ENCODE measurements at regions not wholly inside any gene's neighbourhood (a gene's known extent, or its start where the extent isn't known, plus 50 kb on each side); places are given as distances from the start of the nearest gene placed in this dataset.
A peak's percentile ranks its signal among the peaks of the same experiment; 100 is the strongest.
"Not testable (repeated sequence)": the region's sequence is repeated elsewhere in the genome, so short reads cannot be mapped to it uniquely, and the experiment has no call there.

GRCh38 chr5:174505621-174506020 is 218.8 kb upstream of the MSX2 start:
- Histone ChIP-seq H3K9me3 (no peaks in the 10 kb centered on the region), H3K27ac (no peak overlapping the region), H3K4me3 (no peak overlapping the region), H3K36me3 (no peaks in the 10 kb centered on the region), H3K4me1 (no peaks in the 10 kb centered on the region), H3K27me3 (peaks cover 42% of the 10 kb centered on the region)
- intact Hi-C loops (cut with DNase I): no loop called here
- DNase-seq: no peak
- no peak for ATAC-seq
- TF ChIP-seq, protein P1, sequence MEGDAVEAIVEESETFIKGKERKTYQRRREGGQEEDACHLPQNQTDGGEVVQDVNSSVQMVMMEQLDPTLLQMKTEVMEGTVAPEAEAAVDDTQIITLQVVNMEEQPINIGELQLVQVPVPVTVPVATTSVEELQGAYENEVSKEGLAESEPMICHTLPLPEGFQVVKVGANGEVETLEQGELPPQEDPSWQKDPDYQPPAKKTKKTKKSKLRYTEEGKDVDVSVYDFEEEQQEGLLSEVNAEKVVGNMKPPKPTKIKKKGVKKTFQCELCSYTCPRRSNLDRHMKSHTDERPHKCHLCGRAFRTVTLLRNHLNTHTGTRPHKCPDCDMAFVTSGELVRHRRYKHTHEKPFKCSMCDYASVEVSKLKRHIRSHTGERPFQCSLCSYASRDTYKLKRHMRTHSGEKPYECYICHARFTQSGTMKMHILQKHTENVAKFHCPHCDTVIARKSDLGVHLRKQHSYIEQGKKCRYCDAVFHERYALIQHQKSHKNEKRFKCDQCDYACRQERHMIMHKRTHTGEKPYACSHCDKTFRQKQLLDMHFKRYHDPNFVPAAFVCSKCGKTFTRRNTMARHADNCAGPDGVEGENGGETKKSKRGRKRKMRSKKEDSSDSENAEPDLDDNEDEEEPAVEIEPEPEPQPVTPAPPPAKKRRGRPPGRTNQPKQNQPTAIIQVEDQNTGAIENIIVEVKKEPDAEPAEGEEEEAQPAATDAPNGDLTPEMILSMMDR (IDR thresholded peaks at IDR 0.05): no peak

DNA sequence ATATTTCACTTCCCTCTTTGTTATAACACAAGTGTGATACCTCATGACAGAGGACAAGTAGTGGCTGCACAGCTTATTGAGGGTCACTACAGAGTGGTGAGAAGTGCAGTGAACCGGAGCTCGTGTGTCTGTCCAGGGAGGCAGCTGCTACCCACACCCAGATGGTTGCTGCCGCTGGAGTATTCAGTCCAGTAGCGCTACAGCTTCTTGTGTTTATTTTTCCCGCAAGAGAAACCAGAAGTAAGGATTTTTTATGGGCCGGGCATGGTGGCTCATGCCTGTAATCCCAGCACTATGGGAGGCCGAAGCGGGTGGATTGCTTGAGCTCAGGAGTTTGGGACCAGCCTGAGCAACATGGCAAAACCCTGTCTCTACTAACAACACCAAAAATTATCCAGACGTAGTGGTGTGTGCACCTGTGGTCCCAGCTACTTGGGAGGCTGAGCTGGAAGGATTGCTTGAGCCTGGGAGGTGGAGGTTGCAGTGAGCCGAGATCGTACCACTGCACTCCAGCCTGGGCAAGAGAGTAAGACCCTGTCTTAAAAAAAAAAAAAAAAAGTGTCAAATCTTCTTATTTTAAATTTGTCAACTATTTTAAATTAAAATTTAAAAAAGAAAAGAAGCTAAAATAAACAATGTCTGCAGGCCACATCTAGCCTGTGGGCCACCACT is 213.5 kb upstream of the MSX2 start:
- H3K4me3 ChIP-seq; H3K27ac ChIP-seq; H3K4me1 ChIP-seq; DNase-seq; H3K9me3 ChIP-seq; intact Hi-C loops (cut with DNase I); H3K36me3 ChIP-seq; ATAC-seq: not testable (repeated sequence)
- peaks cover 44% of the 10 kb centered on the region for H3K27me3 ChIP-seq

DNA sequence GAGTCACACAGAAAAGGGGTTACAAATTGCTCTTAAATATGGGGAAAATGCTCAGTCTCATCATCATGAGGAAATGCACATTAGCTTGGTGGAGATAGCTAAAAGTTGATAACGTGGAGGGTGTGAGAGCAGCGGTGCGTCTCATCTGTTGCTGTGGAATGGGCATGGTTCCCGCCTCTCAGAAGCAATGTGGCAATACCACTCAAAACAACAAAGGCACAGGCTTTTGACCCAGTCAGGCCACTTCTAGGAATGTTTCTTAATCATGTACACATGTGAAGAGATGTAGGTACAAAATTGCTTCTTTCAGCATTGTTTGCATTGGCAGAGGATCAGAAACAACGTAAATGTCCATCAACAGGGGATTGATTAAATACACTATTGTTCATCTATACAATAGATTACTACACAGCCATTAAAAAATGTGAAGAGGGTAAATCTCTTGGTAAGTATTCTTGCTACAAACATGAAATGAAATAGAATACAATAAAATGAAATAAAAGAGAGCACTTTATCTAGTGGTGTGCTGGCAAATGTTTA is 212.6 kb upstream of the MSX2 start:
- H3K27me3 ChIP-seq: peaks cover 43% of the 10 kb centered on the region
- intact Hi-C loops (cut with DNase I): no loop called here
- no peak overlapping the region for H3K4me3 ChIP-seq
- H3K27ac ChIP-seq: no peak overlapping the region
- peak; percentile 73 for ATAC-seq
- no peaks in the 10 kb centered on the region for H3K9me3 ChIP-seq
- no peak for DNase-seq
- no peaks in the 10 kb centered on the region for H3K36me3 ChIP-seq
- TF ChIP-seq, protein P1 (IDR thresholded peaks at IDR 0.05): no peak
- no peaks in the 10 kb centered on the region for H3K4me1 ChIP-seq

GRCh38 chr5:174514325-174514724 is 210.1 kb upstream of the MSX2 start:
- Histone ChIP-seq H3K4me1 (no peaks in the 10 kb centered on the region), H3K27ac (no peak overlapping the region), H3K27me3 (peaks cover 40% of the 10 kb centered on the region), H3K4me3 (no peak overlapping the region), H3K36me3 (no peaks in the 10 kb centered on the region), H3K9me3 (no peaks in the 10 kb centered on the region)
- TF ChIP-seq, protein P1 (IDR thresholded peaks at IDR 0.05): no peak
- ATAC-seq: no peak
- no peak for DNase-seq
- intact Hi-C loops (cut with DNase I): no loop called here

GRCh38 chr5:174514983-174515394 is 209.4 kb upstream of the MSX2 start:
- no peak overlapping the region for H3K4me3 ChIP-seq
- no peak overlapping the region for H3K27ac ChIP-seq
- DNase-seq: no peak
- no peaks in the 10 kb centered on the region for H3K9me3 ChIP-seq
- intact Hi-C loops (cut with DNase I): no loop called here
- no peak for ATAC-seq
- TF ChIP-seq, protein P1 (IDR thresholded peaks at IDR 0.05): no peak
- H3K36me3 ChIP-seq: no peaks in the 10 kb centered on the region
- peaks cover 44% of the 10 kb centered on the region for H3K27me3 ChIP-seq
- no peaks in the 10 kb centered on the region for H3K4me1 ChIP-seq

DNA sequence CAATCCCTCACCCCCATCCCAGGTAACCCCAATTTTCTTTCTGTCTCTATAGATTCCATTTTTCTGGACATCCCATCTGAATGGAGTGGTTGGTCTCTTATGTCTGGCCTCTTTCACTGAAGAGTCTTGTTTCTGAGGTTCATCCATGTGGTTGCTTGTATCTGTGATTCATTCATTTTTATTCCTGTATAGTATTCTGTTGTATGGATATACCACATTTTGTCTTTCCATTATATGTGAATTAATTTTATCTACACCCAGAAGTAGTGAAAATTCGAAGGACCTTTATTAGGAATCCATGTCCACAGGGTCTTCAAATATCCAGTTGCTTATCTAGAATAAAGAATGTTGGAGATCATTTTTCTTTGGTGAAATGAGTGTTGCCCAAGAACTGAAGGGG is 207.6 kb upstream of the MSX2 start:
- TF ChIP-seq, protein P1 (IDR thresholded peaks at IDR 0.05): no peak
- Histone ChIP-seq H3K36me3 (no peaks in the 10 kb centered on the region), H3K27me3 (peaks cover 52% of the 10 kb centered on the region), H3K27ac (no peak overlapping the region), H3K9me3 (no peaks in the 10 kb centered on the region), H3K4me3 (no peak overlapping the region), H3K4me1 (no peaks in the 10 kb centered on the region)
- intact Hi-C loops (cut with DNase I): no loop called here
- ATAC-seq: no peak
- DNase-seq: no peak

Data from upper lobe of right lung (tissue), 1 donor.